ENCODE measurements at regions not wholly inside any gene's neighbourhood (a gene's known extent, or its start where the extent isn't known, plus 50 kb on each side); places are given as distances from the start of the nearest gene placed in this dataset.
"Not testable (repeated sequence)": the region's sequence is repeated elsewhere in the genome, so short reads cannot be mapped to it uniquely, and the experiment has no call there.

GRCh38 chr2:110280804-110281203 is 68.5 kb upstream of the MTLN start:
- TF ChIP-seq, protein P1, sequence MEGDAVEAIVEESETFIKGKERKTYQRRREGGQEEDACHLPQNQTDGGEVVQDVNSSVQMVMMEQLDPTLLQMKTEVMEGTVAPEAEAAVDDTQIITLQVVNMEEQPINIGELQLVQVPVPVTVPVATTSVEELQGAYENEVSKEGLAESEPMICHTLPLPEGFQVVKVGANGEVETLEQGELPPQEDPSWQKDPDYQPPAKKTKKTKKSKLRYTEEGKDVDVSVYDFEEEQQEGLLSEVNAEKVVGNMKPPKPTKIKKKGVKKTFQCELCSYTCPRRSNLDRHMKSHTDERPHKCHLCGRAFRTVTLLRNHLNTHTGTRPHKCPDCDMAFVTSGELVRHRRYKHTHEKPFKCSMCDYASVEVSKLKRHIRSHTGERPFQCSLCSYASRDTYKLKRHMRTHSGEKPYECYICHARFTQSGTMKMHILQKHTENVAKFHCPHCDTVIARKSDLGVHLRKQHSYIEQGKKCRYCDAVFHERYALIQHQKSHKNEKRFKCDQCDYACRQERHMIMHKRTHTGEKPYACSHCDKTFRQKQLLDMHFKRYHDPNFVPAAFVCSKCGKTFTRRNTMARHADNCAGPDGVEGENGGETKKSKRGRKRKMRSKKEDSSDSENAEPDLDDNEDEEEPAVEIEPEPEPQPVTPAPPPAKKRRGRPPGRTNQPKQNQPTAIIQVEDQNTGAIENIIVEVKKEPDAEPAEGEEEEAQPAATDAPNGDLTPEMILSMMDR (conservative IDR thresholded peaks at IDR 0.05 in 1 of 2, IDR thresholded peaks at IDR 0.05 in 1 of 2; ENCODE audit: low read depth in 1 of 2, low read length in 2 of 2), result not testable (repeated sequence)
- TF ChIP-seq EZH2 (IDR thresholded peaks at IDR 0.05; ENCODE audit: low read length, missing control alignments), result not testable (repeated sequence)
